ENCODE measurements at regions not wholly inside any gene's neighbourhood (a gene's known extent, or its start where the extent isn't known, plus 50 kb on each side); places are given as distances from the start of the nearest gene placed in this dataset.

- H3K4me2 ChIP-seq (ENCODE audit: low read length): no peak overlapping the region
- BruUV-seq (replicated peaks): no TSS peak
- DNase-seq (ENCODE audit: low read depth, low spot score) (no peak), ATAC-seq (no peak)
- ChIA-PET POLR2A (no interaction called here), RAD21 (ENCODE audit: low non-redundant PET in 1 of 2, low total read pairs in 2 of 2, uncharacterized antibody in 2 of 2, unreplicated experiment in 2 of 2) (no interaction called here), CTCF (no interaction called here)
- H3K4me3 ChIP-seq (replicated peaks in 1 of 2; ENCODE audit: low read depth in 1 of 2, low read length in 2 of 2): no peak overlapping the region
- H3K36me3 ChIP-seq (ENCODE audit: control insufficient read depth in 1 of 2, insufficient read depth in 2 of 2, low read length in 2 of 2): no peaks in the 10 kb centered on the region
- no peaks in the 10 kb centered on the region for H3K79me2 ChIP-seq (ENCODE audit: insufficient read depth, low read length)
- no peak overlapping the region for H3K27ac ChIP-seq (ENCODE audit: low read depth, low read length)
- no peak overlapping the region for H3K9ac ChIP-seq (ENCODE audit: low read length)
- H3K9me2 ChIP-seq (ENCODE audit: insufficient read depth): no peaks in the 10 kb centered on the region
- intact Hi-C loops (cut with micrococcal nuclease): no loop called here
- no peak overlapping the region for H2AFZ ChIP-seq (ENCODE audit: low read depth, low read length, poor library complexity, severe bottlenecking)
- H3K27me3 ChIP-seq (ENCODE audit: insufficient read depth, low read length): peaks cover 11% of the 10 kb centered on the region; the same call in 1 of the 2 replicates
- no peaks in the 10 kb centered on the region for H3K9me3 ChIP-seq (ENCODE audit: control insufficient read depth in 1 of 2, insufficient read depth in 1 of 2, low read depth in 1 of 2, low read length in 2 of 2)
- H4K20me1 ChIP-seq (ENCODE audit: insufficient read depth): no peaks in the 10 kb centered on the region
- TF ChIP-seq EZH2 (IDR thresholded peaks at IDR 0.05) (no peak), CBX3 (IDR thresholded peaks at IDR 0.05; ENCODE audit: low read depth) (no peak), ELF1 (IDR thresholded peaks at IDR 0.05; ENCODE audit: borderline replicate concordance, low read depth) (no peak)
- H3K4me1 ChIP-seq (ENCODE audit: control insufficient read depth in 1 of 2, insufficient read depth in 2 of 2, low read length in 2 of 2): no peaks in the 10 kb centered on the region
Measured at GRCh38 chr3:139848660-139849059, 86.3 kb upstream of the CLSTN2 start.

- no peak overlapping the region for H3K9ac ChIP-seq (ENCODE audit: low read length)
- ATAC-seq (no peak), DNase-seq (ENCODE audit: low read depth, low spot score) (no peak)
- H3K4me1 ChIP-seq (ENCODE audit: control insufficient read depth in 1 of 2, insufficient read depth in 2 of 2, low read length in 2 of 2): no peaks in the 10 kb centered on the region
- H3K79me2 ChIP-seq (ENCODE audit: insufficient read depth, low read length): no peaks in the 10 kb centered on the region
- no peak overlapping the region for H3K27ac ChIP-seq (ENCODE audit: low read depth, low read length)
- H3K4me3 ChIP-seq (replicated peaks in 1 of 2; ENCODE audit: low read depth in 1 of 2, low read length in 2 of 2): no peak overlapping the region
- POLR2A ChIA-PET: no interaction called here
- no peaks in the 10 kb centered on the region for H3K36me3 ChIP-seq (ENCODE audit: control insufficient read depth in 1 of 2, insufficient read depth in 2 of 2, low read length in 2 of 2)
- no TSS peak for BruUV-seq (replicated peaks)
- CTCF ChIA-PET: no interaction called here
- intact Hi-C loops (cut with micrococcal nuclease): no loop called here
- no peaks in the 10 kb centered on the region for H3K9me2 ChIP-seq (ENCODE audit: insufficient read depth)
- peaks cover 11% of the 10 kb centered on the region; the same call in 1 of the 2 replicates for H3K27me3 ChIP-seq (ENCODE audit: insufficient read depth, low read length)
- H3K9me3 ChIP-seq (ENCODE audit: control insufficient read depth in 1 of 2, insufficient read depth in 1 of 2, low read depth in 1 of 2, low read length in 2 of 2): no peaks in the 10 kb centered on the region
- H3K4me2 ChIP-seq (ENCODE audit: low read length): no peak overlapping the region
- no peaks in the 10 kb centered on the region for H4K20me1 ChIP-seq (ENCODE audit: insufficient read depth)
- RAD21 ChIA-PET (ENCODE audit: low non-redundant PET in 1 of 2, low total read pairs in 2 of 2, uncharacterized antibody in 2 of 2, unreplicated experiment in 2 of 2): no interaction called here
- TF ChIP-seq EZH2 (IDR thresholded peaks at IDR 0.05) (no peak), SIN3A (IDR thresholded peaks at IDR 0.05; ENCODE audit: low read depth) (no peak), EGR1 (IDR thresholded peaks at IDR 0.05; ENCODE audit: low read depth) (no peak), CTCF (IDR thresholded peaks at IDR 0.05 in 2 of 3, conservative IDR thresholded peaks at IDR 0.05 in 1 of 3; ENCODE audit: borderline replicate concordance in 1 of 3, insufficient read depth in 1 of 3, low read depth in 2 of 3, low read length in 2 of 3) (no peak), SRF (IDR thresholded peaks at IDR 0.05; ENCODE audit: low read depth) (no peak), MAX (IDR thresholded peaks at IDR 0.05) (no peak)
- no peak overlapping the region for H2AFZ ChIP-seq (ENCODE audit: low read depth, low read length, poor library complexity, severe bottlenecking)
Measured at GRCh38 chr3:139846729-139847128, 88.3 kb upstream of the CLSTN2 start.

All from HCT116 (cell line).